Hepatic stellate cell (primary cell): ENCODE measurements at regions not wholly inside any gene's neighbourhood (a gene's known extent, or its start where the extent isn't known, plus 50 kb on each side); places are given as distances from the start of the nearest gene placed in this dataset.

Experiments used
- DNase-seq: peaks from one replicate; pipeline ENCODE4 v3.0.0; 2011; ENCODE audit warnings: low spot score

- no peak for DNase-seq
Observed at GRCh38 chr18:40056079-40056692, 1898.8 kb upstream of the PIK3C3 start.

- DNase-seq = no peak
Observed at GRCh38 chr18:40055262-40055661, 1899.8 kb upstream of the PIK3C3 start.

- no peak for DNase-seq
Observed at GRCh38 chr18:40049716-40050115, 1905.3 kb upstream of the PIK3C3 start.

GRCh38 chr18:40048886-40049650 is 1906.0 kb upstream of the PIK3C3 start:
- no peak for DNase-seq

GRCh38 chr18:40048253-40048652 is 1906.8 kb upstream of the PIK3C3 start:
- no peak for DNase-seq

- no peak for DNase-seq
Observed at GRCh38 chr18:40046596-40046995, 1908.4 kb upstream of the PIK3C3 start.

- DNase-seq = no peak
Observed at GRCh38 chr18:40041951-40042350, 1913.1 kb upstream of the PIK3C3 start.

- DNase-seq = no peak
Observed at GRCh38 chr18:40040574-40040973, 1914.5 kb upstream of the PIK3C3 start.

- no peak for DNase-seq
Observed at GRCh38 chr18:40037356-40037755, 1917.7 kb upstream of the PIK3C3 start.

GRCh38 chr18:40036861-40037260 is 1918.2 kb upstream of the PIK3C3 start:
- no peak for DNase-seq

GRCh38 chr18:40035966-40036365 is 1919.1 kb upstream of the PIK3C3 start:
- DNase-seq = no peak

GRCh38 chr18:40032076-40032475 is 1923.0 kb upstream of the PIK3C3 start:
- DNase-seq = no peak

GRCh38 chr18:40031435-40031834 is 1923.6 kb upstream of the PIK3C3 start:
- DNase-seq = no peak

GRCh38 chr18:40019797-40020392 is 1935.1 kb upstream of the PIK3C3 start:
- DNase-seq = no peak

- no peak for DNase-seq
Observed at GRCh38 chr18:40018266-40018665, 1936.8 kb upstream of the PIK3C3 start.

GRCh38 chr18:40017021-40017420 is 1938.0 kb upstream of the PIK3C3 start:
- DNase-seq = no peak

GRCh38 chr18:40016405-40016804 is 1938.6 kb upstream of the PIK3C3 start:
- no peak for DNase-seq

- DNase-seq = no peak
Observed at GRCh38 chr18:40013001-40013609, 1941.9 kb upstream of the PIK3C3 start.

GRCh38 chr18:40011201-40011600 is 1943.8 kb upstream of the PIK3C3 start:
- DNase-seq = no peak

- no peak for DNase-seq
Observed at GRCh38 chr18:40006634-40007033, 1948.4 kb upstream of the PIK3C3 start.

- DNase-seq = no peak
Observed at GRCh38 chr18:40004246-40004645, 1950.8 kb upstream of the PIK3C3 start.

- no peak for DNase-seq
Observed at GRCh38 chr18:39998317-39998716, 1956.7 kb upstream of the PIK3C3 start.

- DNase-seq = no peak
Observed at GRCh38 chr18:39994498-39994897, 1960.5 kb upstream of the PIK3C3 start.
